ENCODE measurements at regions not wholly inside any gene's neighbourhood (a gene's known extent, or its start where the extent isn't known, plus 50 kb on each side); places are given as distances from the start of the nearest gene placed in this dataset.

DNA sequence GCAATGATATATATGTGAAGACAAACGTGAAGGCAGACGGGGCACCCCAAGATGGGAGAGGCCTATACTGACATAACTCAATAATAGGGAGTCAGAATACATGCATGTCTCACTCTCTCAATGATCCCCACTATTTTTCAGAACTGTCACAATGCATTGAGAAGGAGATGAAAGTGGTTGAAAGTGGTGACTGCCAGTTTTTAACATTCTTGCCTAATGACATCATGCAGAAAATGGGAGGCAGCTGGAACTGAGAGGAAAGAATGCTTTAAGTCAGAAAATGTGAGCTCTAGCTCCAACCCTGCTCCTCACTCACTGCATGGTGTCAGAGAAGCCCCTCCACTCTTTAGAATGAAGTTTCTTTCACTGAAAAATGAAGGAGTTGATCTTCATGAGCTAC is 55.3 kb upstream of the P2RY1 start:
- no peak for DNase-seq (ENCODE audit: extremely low spot score)
- TF ChIP-seq HDGF (IDR thresholded peaks at IDR 0.05; ENCODE audit: borderline replicate concordance) (no peak), ARNT (IDR thresholded peaks at IDR 0.05) (no peak), ZNF384 (IDR thresholded peaks at IDR 0.05) (no peak), NFRKB (IDR thresholded peaks at IDR 0.05) (no peak), SUZ12 (IDR thresholded peaks at IDR 0.05) (no peak), SP1 (IDR thresholded peaks at IDR 0.05) (no peak), L3MBTL2 (conservative IDR thresholded peaks at IDR 0.05) (no peak), FOXK2 (IDR thresholded peaks at IDR 0.05) (no peak), FOXM1 (IDR thresholded peaks at IDR 0.05; ENCODE audit: borderline replicate concordance) (no peak), ELF4 (IDR thresholded peaks at IDR 0.05) (no peak), CTBP1 (IDR thresholded peaks at IDR 0.05; ENCODE audit: borderline replicate concordance) (no peak)
- TF ChIP-seq, protein P1, sequence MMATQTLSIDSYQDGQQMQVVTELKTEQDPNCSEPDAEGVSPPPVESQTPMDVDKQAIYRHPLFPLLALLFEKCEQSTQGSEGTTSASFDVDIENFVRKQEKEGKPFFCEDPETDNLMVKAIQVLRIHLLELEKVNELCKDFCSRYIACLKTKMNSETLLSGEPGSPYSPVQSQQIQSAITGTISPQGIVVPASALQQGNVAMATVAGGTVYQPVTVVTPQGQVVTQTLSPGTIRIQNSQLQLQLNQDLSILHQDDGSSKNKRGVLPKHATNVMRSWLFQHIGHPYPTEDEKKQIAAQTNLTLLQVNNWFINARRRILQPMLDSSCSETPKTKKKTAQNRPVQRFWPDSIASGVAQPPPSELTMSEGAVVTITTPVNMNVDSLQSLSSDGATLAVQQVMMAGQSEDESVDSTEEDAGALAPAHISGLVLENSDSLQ (IDR thresholded peaks at IDR 0.05), result no peak
- CTCF ChIA-PET, result interaction anchor here (0.6 to 0.9 kb wide), 2 partner anchors 9 to 14 kb away, joined by 3 read pairs; no protein-coding TSS in a partner anchor

GRCh38 chr3:152780553-152780952 is 54.4 kb upstream of the P2RY1 start:
- CTCF ChIA-PET, result no interaction called here
- POLR2A ChIA-PET, result no interaction called here
- no peak for DNase-seq (ENCODE audit: extremely low spot score)
- TF ChIP-seq ELF4 (IDR thresholded peaks at IDR 0.05) (no peak), LEF1 (IDR thresholded peaks at IDR 0.05; ENCODE audit: borderline replicate concordance) (no peak), CTBP1 (IDR thresholded peaks at IDR 0.05; ENCODE audit: borderline replicate concordance) (no peak), FOXK2 (IDR thresholded peaks at IDR 0.05) (no peak), TARDBP (IDR thresholded peaks at IDR 0.05) (no peak), SP1 (IDR thresholded peaks at IDR 0.05) (no peak), ARNT (IDR thresholded peaks at IDR 0.05) (no peak), NFRKB (IDR thresholded peaks at IDR 0.05) (no peak), ZNF384 (IDR thresholded peaks at IDR 0.05) (no peak)
- TF ChIP-seq, protein P1 (IDR thresholded peaks at IDR 0.05), result no peak

More for the DNA sequence above, 55.3 kb upstream of the P2RY1 start:
- POLR2A ChIA-PET, result no interaction called here

DNA sequence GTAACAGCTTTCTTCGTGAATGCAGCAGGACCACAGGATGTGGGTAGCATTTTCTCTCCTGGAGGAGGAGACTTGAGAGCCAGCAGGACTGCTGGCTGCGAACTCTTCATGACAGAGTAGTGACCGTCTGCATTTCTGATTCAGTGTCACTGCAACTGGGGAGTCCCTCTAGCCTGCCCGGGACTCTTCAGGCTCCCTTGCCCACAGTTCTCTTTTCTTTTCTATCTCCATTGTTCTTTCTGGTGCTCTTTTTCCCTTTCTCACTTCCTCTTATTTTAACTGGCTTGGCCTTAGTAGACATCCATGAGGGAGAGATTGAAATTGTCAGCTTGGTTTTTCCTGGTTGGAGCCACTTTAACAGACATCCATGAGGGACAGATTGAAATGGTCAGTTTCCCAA is 49.9 kb upstream of the P2RY1 start:
- TF ChIP-seq CTBP1 (IDR thresholded peaks at IDR 0.05; ENCODE audit: borderline replicate concordance) (no peak), NFRKB (IDR thresholded peaks at IDR 0.05) (no peak), SUZ12 (IDR thresholded peaks at IDR 0.05) (no peak), FOXK2 (IDR thresholded peaks at IDR 0.05) (no peak), FOXA1 (IDR thresholded peaks at IDR 0.05) (no peak), SP1 (IDR thresholded peaks at IDR 0.05) (no peak), ZNF384 (IDR thresholded peaks at IDR 0.05) (no peak), L3MBTL2 (conservative IDR thresholded peaks at IDR 0.05) (no peak), ARNT (IDR thresholded peaks at IDR 0.05) (no peak), FOXM1 (IDR thresholded peaks at IDR 0.05; ENCODE audit: borderline replicate concordance) (no peak), LEF1 (IDR thresholded peaks at IDR 0.05; ENCODE audit: borderline replicate concordance) (no peak), BHLHE40 (IDR thresholded peaks at IDR 0.05; ENCODE audit: borderline replicate concordance) (no peak), TARDBP (IDR thresholded peaks at IDR 0.05) (no peak), HDGF (IDR thresholded peaks at IDR 0.05; ENCODE audit: borderline replicate concordance) (no peak), ELF4 (IDR thresholded peaks at IDR 0.05) (no peak)
- TF ChIP-seq, protein P1 (IDR thresholded peaks at IDR 0.05), result no peak
- ChIA-PET POLR2A (no interaction called here), CTCF (no interaction called here)
- no peak for DNase-seq (ENCODE audit: extremely low spot score)
